Suppressor macrophage (primary cell): ENCODE measurements at regions not wholly inside any gene's neighbourhood (a gene's known extent, or its start where the extent isn't known, plus 50 kb on each side); places are given as distances from the start of the nearest gene placed in this dataset.

ENCODE experiments used
- DNase-seq, 4 experiments: peaks; one replicate each; pipeline ENCODE4 v3.0.0-alpha.2; 2020 to 2022

DNA sequence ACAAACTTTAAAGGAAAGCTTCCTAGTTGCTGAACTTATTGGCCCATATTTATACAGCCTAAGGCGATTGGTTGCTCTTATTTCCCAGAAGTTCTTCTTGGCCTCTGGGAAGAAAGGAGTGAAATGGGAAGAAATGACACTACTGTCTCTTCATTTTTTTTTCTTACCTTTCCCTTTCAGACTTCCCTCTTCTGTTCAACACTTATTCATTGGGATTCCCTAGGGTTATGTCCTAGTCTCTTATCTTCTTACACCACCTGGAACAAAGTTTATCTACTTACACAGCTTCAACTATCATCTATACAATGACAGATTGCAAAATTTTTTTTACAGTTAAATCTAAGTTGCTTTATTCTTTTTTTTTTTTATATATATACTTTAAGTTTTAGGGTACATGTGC, 68.0 kb downstream of the SNX12 start:
- DNase-seq: no peak

DNA sequence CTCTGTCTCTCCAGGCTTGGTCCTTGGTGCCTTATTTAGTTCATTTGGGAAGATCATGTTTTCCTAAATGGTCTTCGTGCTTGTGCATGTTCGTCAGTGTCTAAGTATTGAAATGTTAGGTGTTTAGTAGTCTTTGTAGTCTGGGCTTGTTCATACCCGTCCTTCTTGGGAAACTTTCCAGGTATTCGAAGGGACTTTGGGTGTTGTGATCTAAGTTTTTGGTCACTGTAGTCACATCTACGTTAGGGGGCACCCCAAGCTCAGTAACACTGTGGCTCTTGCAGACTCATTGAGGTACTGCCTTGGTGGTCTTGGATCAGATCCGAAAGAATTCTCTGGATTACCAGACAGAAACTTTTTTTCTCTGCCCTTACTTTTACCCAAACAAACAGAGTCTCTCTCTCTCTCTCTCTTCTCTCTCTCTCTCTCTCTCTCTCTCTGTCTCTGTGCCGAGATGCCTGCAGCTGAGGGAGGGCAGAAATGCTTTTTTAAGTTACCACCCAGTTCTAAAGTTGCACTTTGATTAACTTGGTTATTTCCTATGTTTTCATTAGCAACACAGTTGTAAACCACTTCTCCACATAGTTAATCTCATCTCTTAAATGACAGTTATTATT, 67.6 kb upstream of the SLC7A3 start:
- peak; percentile 11 to 44 (median 30) for DNase-seq

DNA sequence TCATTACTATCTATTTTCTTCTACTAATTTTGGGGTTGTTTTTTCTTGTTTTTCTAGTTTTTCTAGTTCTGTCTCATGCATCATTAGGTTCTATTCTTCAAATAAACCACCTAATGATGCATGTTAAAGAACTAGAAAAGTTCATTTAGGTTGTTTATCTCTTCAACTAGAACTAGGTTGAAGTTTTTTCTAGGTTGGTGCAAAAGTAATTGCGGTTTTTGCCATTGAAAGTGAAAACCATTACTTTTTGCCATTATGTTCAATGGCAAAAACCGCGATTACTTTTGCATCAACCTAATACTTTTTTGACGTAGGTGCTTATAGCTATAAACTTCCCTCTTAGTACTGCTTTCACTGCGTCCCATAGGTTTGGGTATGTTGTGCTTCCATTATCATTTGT, 64.4 kb upstream of the SLC7A3 start:
- DNase-seq: no peak

DNA sequence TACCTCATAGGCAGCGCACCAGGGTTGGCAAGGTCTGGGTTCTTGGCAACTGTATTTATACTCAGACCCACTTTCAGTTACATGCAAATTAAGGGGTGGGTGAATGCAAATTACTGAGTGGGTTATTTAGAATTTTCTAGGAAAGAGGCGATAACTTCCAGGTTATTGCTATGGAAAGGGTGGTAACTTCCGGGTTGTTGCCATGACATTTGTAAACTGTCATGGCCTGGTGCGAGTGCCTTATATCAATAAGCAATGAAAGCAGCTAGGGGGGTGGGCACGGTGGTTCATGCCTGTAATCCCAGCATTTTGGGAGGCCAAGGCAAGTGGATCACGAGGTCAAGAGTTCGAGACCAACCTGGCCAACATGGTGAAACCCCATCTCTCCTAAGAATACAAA, 57.5 kb upstream of the SLC7A3 start:
- no peak for DNase-seq
